Hepatocyte (in vitro differentiated cells): ENCODE measurements at regions not wholly inside any gene's neighbourhood (a gene's known extent, or its start where the extent isn't known, plus 50 kb on each side); places are given as distances from the start of the nearest gene placed in this dataset.

ENCODE experiments used
- DNase-seq: peaks from one replicate; pipeline ENCODE4 v3.0.0-alpha.2; 2016; ENCODE audit warnings: low spot score
- H2AFZ ChIP-seq: fragments of 200-600 bp; sonication (generic); 2 replicates; pipeline ENCODE4 v1.6.0; 2016; ENCODE audit warnings: antibody characterized with exemption, mild to moderate bottlenecking
- H3K27ac ChIP-seq: fragments of 200-600 bp; sonication (generic); 2 replicates; pipeline ENCODE4 v1.5.1; 2016; ENCODE audit warnings: mild to moderate bottlenecking
- H3K27me3 ChIP-seq: fragments of 200-600 bp; sonication (generic); 2 replicates; pipeline ENCODE4 v1.6.1; 2016
- H3K36me3 ChIP-seq: fragments of 200-600 bp; sonication (generic); replicated peaks from 2 replicates; pipeline ENCODE4 v1.5.1; 2016; ENCODE audit warnings: low read depth; ENCODE audit not compliant: insufficient read depth
- H3K4me1 ChIP-seq: fragments of 200-600 bp; sonication (generic); 2 replicates; pipeline ENCODE4 v1.5.1; 2016; ENCODE audit warnings: mild to moderate bottlenecking, moderate library complexity; ENCODE audit not compliant: insufficient read depth
- H3K4me2 ChIP-seq: fragments of 200-600 bp; sonication (generic); 2 replicates; pipeline ENCODE4 v1.6.0; 2016
- H3K4me3 ChIP-seq: fragments of 200-600 bp; sonication (generic); 2 replicates; pipeline ENCODE4 v1.5.1; 2016; ENCODE audit warnings: mild to moderate bottlenecking
- H3K79me2 ChIP-seq: fragments of 200-600 bp; sonication (generic); 2 replicates; pipeline ENCODE4 v1.6.0; 2017; ENCODE audit warnings: mild to moderate bottlenecking
- H3K9me2 ChIP-seq: fragments of 200-600 bp; sonication (generic); replicated peaks from 2 replicates; pipeline ENCODE4 v1.6.0; 2017; ENCODE audit warnings: mild to moderate bottlenecking; ENCODE audit not compliant: insufficient read depth
- H3K9me3 ChIP-seq: fragments of 200-600 bp; sonication (generic); 2 replicates; pipeline ENCODE4 v1.5.1; 2016; ENCODE audit warnings: low read depth, mild to moderate bottlenecking
- H4K20me1 ChIP-seq: fragments of 200-600 bp; sonication (generic); 2 replicates; pipeline ENCODE4 v1.6.0; 2016; ENCODE audit warnings: mild to moderate bottlenecking; ENCODE audit not compliant: insufficient read depth, poor library complexity, severe bottlenecking
- CTCF ChIP-seq: fragments of 200-600 bp; sonication (generic); IDR thresholded peaks from 2 replicates; pipeline ENCODE4 v1.5.1; 2016; ENCODE audit warnings: antibody characterized with exemption, mild to moderate bottlenecking; ENCODE audit not compliant: poor library complexity
- EZH2 ChIP-seq: fragments of 200-600 bp; sonication (generic); IDR thresholded peaks from 2 replicates; pipeline ENCODE4 v1.6.1; 2016; ENCODE audit warnings: antibody characterized with exemption, mild to moderate bottlenecking, borderline replicate concordance
- EZH2phosphoT487 ChIP-seq: fragments of 200-600 bp; sonication (generic); IDR thresholded peaks from one replicate; pipeline ENCODE4 v1.6.1; 2018; ENCODE audit warnings: antibody characterized with exemption, mild to moderate bottlenecking, low read depth, moderate library complexity; ENCODE audit not compliant: unreplicated experiment, severe bottlenecking
- WGBS: methylation state at CpG from one replicate; pipeline ENCODE4 v1.1.6; 2016; ENCODE audit warnings: low lambda C conversion rate; ENCODE audit errors: missing lambda C conversion rate; 5-methylcytosine and 5-hydroxymethylcytosine counted together

- WGBS: 70% methylated on average over 3 of the region's 3 CpGs
- Histone ChIP-seq H3K27me3 (no peaks in the 10 kb centered on the region), H3K4me1 (peaks cover 7% of the 10 kb centered on the region), H2AFZ (no peak overlapping the region), H3K4me2 (no peak overlapping the region), H3K79me2 (no peaks in the 10 kb centered on the region), H3K36me3 (no peaks in the 10 kb centered on the region), H3K9me3 (peaks cover 4% of the 10 kb centered on the region), H3K9me2 (no peaks in the 10 kb centered on the region), H4K20me1 (no peaks in the 10 kb centered on the region), H3K4me3 (no peak overlapping the region), H3K27ac (no peak overlapping the region)
- TF ChIP-seq EZH2phosphoT487 (no peak), CTCF (no peak), EZH2 (no peak)
- no peak for DNase-seq
Observed at GRCh38 chr5:68528821-68529273, 313.3 kb downstream of the PIK3R1 start.

- Histone ChIP-seq H3K4me1 (peaks cover 14% of the 10 kb centered on the region), H3K9me2 (no peaks in the 10 kb centered on the region), H3K27ac (no peak overlapping the region), H3K9me3 (peaks cover 4% of the 10 kb centered on the region), H2AFZ (no peak overlapping the region), H3K27me3 (no peaks in the 10 kb centered on the region), H3K79me2 (no peaks in the 10 kb centered on the region), H3K4me2 (no peak overlapping the region), H3K4me3 (no peak overlapping the region), H3K36me3 (no peaks in the 10 kb centered on the region), H4K20me1 (no peaks in the 10 kb centered on the region)
- no peak for DNase-seq
- WGBS: 92% methylated on average over 3 of the region's 3 CpGs
- no peak for TF ChIP-seq EZH2phosphoT487
- TF ChIP-seq CTCF: no peak
- no peak for TF ChIP-seq EZH2
Observed at GRCh38 chr5:68529581-68529980, 314.0 kb downstream of the PIK3R1 start.

- Histone ChIP-seq H3K9me2 (no peaks in the 10 kb centered on the region), H2AFZ (no peak overlapping the region), H3K4me2 (no peak overlapping the region), H3K9me3 (peaks cover 4% of the 10 kb centered on the region), H4K20me1 (no peaks in the 10 kb centered on the region), H3K79me2 (no peaks in the 10 kb centered on the region), H3K4me1 (peaks cover 21% of the 10 kb centered on the region), H3K27me3 (no peaks in the 10 kb centered on the region), H3K36me3 (no peaks in the 10 kb centered on the region), H3K4me3 (no peak overlapping the region), H3K27ac (no peak overlapping the region)
- TF ChIP-seq CTCF (no peak), EZH2 (no peak), EZH2phosphoT487 (no peak)
- WGBS: 92% methylated on average over 4 of the region's 4 CpGs
- DNase-seq: no peak
Observed at GRCh38 chr5:68531970-68532369, 316.4 kb downstream of the PIK3R1 start.

GRCh38 chr5:68533051-68533450 lies 317.5 kb downstream of the PIK3R1 start:
- no peak for TF ChIP-seq EZH2phosphoT487
- TF ChIP-seq EZH2: no peak
- no peak for TF ChIP-seq CTCF
- H3K9me2 ChIP-seq: no peaks in the 10 kb centered on the region
- no peaks in the 10 kb centered on the region for H3K79me2 ChIP-seq
- DNase-seq: no peak
- WGBS: 44% methylated on average over 2 of the region's 2 CpGs
- peaks cover 21% of the 10 kb centered on the region for H3K4me1 ChIP-seq
- H2AFZ ChIP-seq: no peak overlapping the region
- peak overlapping the region; percentile 69 for H3K4me2 ChIP-seq
- H3K27ac ChIP-seq: peak overlapping the region; percentile 65
- H3K36me3 ChIP-seq: no peaks in the 10 kb centered on the region
- no peaks in the 10 kb centered on the region for H4K20me1 ChIP-seq
- H3K9me3 ChIP-seq: peaks cover 2% of the 10 kb centered on the region
- H3K4me3 ChIP-seq: no peak overlapping the region
- no peaks in the 10 kb centered on the region for H3K27me3 ChIP-seq
